GM23248 (cell line): ENCODE measurements at regions not wholly inside any gene's neighbourhood (a gene's known extent, or its start where the extent isn't known, plus 50 kb on each side); places are given as distances from the start of the nearest gene placed in this dataset.

Experiments
- DNase-seq: peaks from one replicate; pipeline ENCODE4 v3.0.0-alpha.2; 2015
- H2AFZ ChIP-seq: fragments of 200-600 bp; sonication (generic); 2 replicates; pipeline ENCODE4 v1.6.1; 2016; ENCODE audit warnings: antibody characterized with exemption
- H3F3A ChIP-seq: fragments of 200-600 bp; sonication (generic); 2 replicates; pipeline ENCODE4 v1.6.1; 2016; ENCODE audit warnings: mild to moderate bottlenecking, antibody characterized with exemption, mixed run types; ENCODE audit not compliant: insufficient read depth
- H3K27ac ChIP-seq: fragments of 200-600 bp; sonication (generic); 2 replicates; pipeline ENCODE4 v1.5.1; 2016; ENCODE audit warnings: mild to moderate bottlenecking
- H3K27me3 ChIP-seq: fragments of 200-600 bp; sonication (generic); replicated peaks from 2 replicates; pipeline ENCODE4 v1.6.1; 2016; ENCODE audit warnings: mild to moderate bottlenecking; ENCODE audit not compliant: insufficient read depth
- H3K36me3 ChIP-seq: fragments of 200-600 bp; sonication (generic); 2 replicates; pipeline ENCODE4 v1.6.1; 2016; ENCODE audit warnings: low read depth, mild to moderate bottlenecking
- H3K4me1 ChIP-seq: fragments of 200-600 bp; sonication (generic); 2 replicates; pipeline ENCODE4 v1.6.1; 2016; ENCODE audit warnings: mild to moderate bottlenecking; ENCODE audit not compliant: insufficient read depth
- H3K4me2 ChIP-seq: fragments of 200-600 bp; sonication (generic); one replicate; pipeline ENCODE4 v1.6.1; 2016; ENCODE audit warnings: mild to moderate bottlenecking; ENCODE audit not compliant: unreplicated experiment
- H3K4me3 ChIP-seq: fragments of 200-600 bp; sonication (generic); 2 replicates; pipeline ENCODE4 v1.5.1; 2016; ENCODE audit warnings: mild to moderate bottlenecking
- H3K79me2 ChIP-seq: fragments of 200-600 bp; sonication (generic); 2 replicates; pipeline ENCODE4 v1.6.1; 2016; ENCODE audit warnings: mild to moderate bottlenecking; ENCODE audit not compliant: insufficient read depth
- H3K9ac ChIP-seq: fragments of 200-600 bp; sonication (generic); 2 replicates; pipeline ENCODE4 v1.6.1; 2016; ENCODE audit warnings: mild to moderate bottlenecking
- H3K9me2 ChIP-seq: fragments of 200-600 bp; sonication (generic); 2 replicates; pipeline ENCODE4 v1.6.1; 2016; ENCODE audit warnings: mixed run types, mild to moderate bottlenecking, moderate library complexity; ENCODE audit not compliant: insufficient read depth
- H3K9me3 ChIP-seq: fragments of 200-600 bp; sonication (generic); one replicate; pipeline ENCODE4 v1.6.1; 2017; ENCODE audit warnings: low read depth
- H4K20me1 ChIP-seq: fragments of 200-600 bp; sonication (generic); 2 replicates; pipeline ENCODE4 v1.6.0; 2016; ENCODE audit not compliant: insufficient read depth
- EZH2 ChIP-seq: fragments of 200-600 bp; sonication (generic); IDR thresholded peaks from 2 replicates; pipeline ENCODE4 v1.6.1; 2018; ENCODE audit warnings: antibody characterized with exemption, mild to moderate bottlenecking; ENCODE audit not compliant: insufficient read depth, poor library complexity, severe bottlenecking
- EZH2phosphoT487 ChIP-seq: fragments of 200-600 bp; sonication (generic); IDR thresholded peaks from 2 replicates; pipeline ENCODE4 v1.6.1; 2018; ENCODE audit warnings: antibody characterized with exemption, moderate library complexity, mild to moderate bottlenecking, low read depth; ENCODE audit not compliant: insufficient read depth
- WGBS, 2 experiments: methylation state at CpG; one replicate each; pipeline ENCODE4 v1.1.6; 2015 to 2017; ENCODE audit warnings: low lambda C conversion rate in 2 of 2, low coverage in 1 of 2; ENCODE audit errors: missing lambda C conversion rate in 2 of 2; 5-methylcytosine and 5-hydroxymethylcytosine counted together
- in situ Hi-C: fragments of 300-500 bp; cut with MboI; formaldehyde crosslinking; loops from 2 replicates; pipeline ENCODE4 v1.15.0; 2020

DNA sequence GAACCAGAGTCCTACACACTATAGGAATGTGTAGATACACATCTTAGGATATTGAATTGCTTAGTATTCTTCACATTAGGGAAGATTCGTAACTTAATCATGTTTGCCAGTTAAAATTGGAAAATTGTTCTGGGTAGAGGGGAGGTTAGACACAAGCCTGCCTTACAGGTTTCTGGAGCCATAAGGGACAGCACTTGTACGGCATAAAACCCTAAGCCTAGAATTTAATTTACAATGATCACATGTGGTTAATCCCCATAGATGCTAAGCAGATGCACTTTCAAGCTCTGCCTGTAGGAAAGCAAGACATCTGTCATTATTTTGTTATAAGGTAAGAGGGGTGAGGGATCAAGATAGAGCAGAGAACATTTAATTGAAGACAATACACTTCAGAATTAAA lies 820.7 kb downstream of the NCAM2 start:
- H2AFZ ChIP-seq: no peak overlapping the region
- no peaks in the 10 kb centered on the region for H3F3A ChIP-seq
- no peaks in the 10 kb centered on the region for H4K20me1 ChIP-seq
- no peak for DNase-seq
- in situ Hi-C loops: no loop called here
- H3K79me2 ChIP-seq: no peaks in the 10 kb centered on the region
- H3K9me3 ChIP-seq: no peaks in the 10 kb centered on the region
- H3K4me1 ChIP-seq: no peaks in the 10 kb centered on the region
- no peak overlapping the region for H3K4me3 ChIP-seq
- H3K4me2 ChIP-seq: no peak overlapping the region
- H3K36me3 ChIP-seq: no peaks in the 10 kb centered on the region
- no peak overlapping the region for H3K9ac ChIP-seq
- 6 to 11% methylated on average over 2 of the region's 2 CpGs for WGBS, 2 experiments
- H3K27ac ChIP-seq: no peak overlapping the region
- no peaks in the 10 kb centered on the region for H3K9me2 ChIP-seq
- H3K27me3 ChIP-seq: no peaks in the 10 kb centered on the region
- TF ChIP-seq EZH2 (no peak), EZH2phosphoT487 (no peak)

DNA sequence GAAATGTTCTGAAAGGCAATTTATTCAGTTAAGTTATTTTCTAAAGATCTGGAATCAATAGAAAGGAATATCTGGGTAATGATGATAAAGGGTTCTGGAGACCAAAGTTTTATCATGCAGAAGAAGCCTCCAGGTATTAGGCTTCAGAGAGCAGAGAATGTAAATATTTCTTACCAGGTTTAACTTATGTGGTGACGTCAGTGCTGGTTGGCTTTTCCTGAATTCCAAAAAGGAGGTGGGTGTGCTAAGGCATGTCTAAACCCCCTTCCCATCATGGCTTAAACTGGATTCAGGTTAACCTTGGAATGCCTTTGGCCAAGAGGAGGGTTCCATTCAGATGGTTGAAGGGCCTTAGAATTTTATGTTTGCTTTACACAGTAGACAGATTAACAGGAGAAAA lies 829.9 kb downstream of the NCAM2 start:
- 12 to 15% methylated on average over 1 of the region's 1 CpG for WGBS, 2 experiments
- in situ Hi-C loops: no loop called here

GRCh38 chr21:21831036-21831435 lies 832.8 kb downstream of the NCAM2 start:
- in situ Hi-C loops: no loop called here
- Histone ChIP-seq H3K27ac (no peak overlapping the region), H3K4me1 (no peaks in the 10 kb centered on the region), H3K9me3 (no peaks in the 10 kb centered on the region), H3K9ac (no peak overlapping the region), H3K36me3 (no peaks in the 10 kb centered on the region), H3K27me3 (no peaks in the 10 kb centered on the region), H3K79me2 (no peaks in the 10 kb centered on the region), H2AFZ (no peak overlapping the region), H3K9me2 (no peaks in the 10 kb centered on the region), H3K4me3 (no peak overlapping the region), H4K20me1 (no peaks in the 10 kb centered on the region), H3F3A (no peaks in the 10 kb centered on the region), H3K4me2 (no peak overlapping the region)
- TF ChIP-seq EZH2 (no peak), EZH2phosphoT487 (no peak)
- 36 to 37% methylated on average over 11 of the region's 11 CpGs for WGBS, 2 experiments
- DNase-seq: no peak

More for the DNA sequence above, 829.9 kb downstream of the NCAM2 start:
- no peaks in the 10 kb centered on the region for H4K20me1 ChIP-seq
- H3K9me2 ChIP-seq: no peaks in the 10 kb centered on the region
- DNase-seq: no peak
- TF ChIP-seq EZH2 (no peak), EZH2phosphoT487 (no peak)
- H3K79me2 ChIP-seq: no peaks in the 10 kb centered on the region
- no peak overlapping the region for H3K27ac ChIP-seq
- H2AFZ ChIP-seq: no peak overlapping the region
- H3F3A ChIP-seq: no peaks in the 10 kb centered on the region
- no peaks in the 10 kb centered on the region for H3K27me3 ChIP-seq
- no peaks in the 10 kb centered on the region for H3K4me1 ChIP-seq
- no peak overlapping the region for H3K9ac ChIP-seq
- H3K36me3 ChIP-seq: no peaks in the 10 kb centered on the region
- H3K4me2 ChIP-seq: no peak overlapping the region
- H3K4me3 ChIP-seq: no peak overlapping the region
- H3K9me3 ChIP-seq: no peaks in the 10 kb centered on the region

GRCh38 chr21:21845901-21846300 lies 847.7 kb downstream of the NCAM2 start:
- TF ChIP-seq EZH2: no peak
- TF ChIP-seq EZH2phosphoT487: no peak
- no peak for DNase-seq
- H3K4me1 ChIP-seq: no peaks in the 10 kb centered on the region
- H3K27me3 ChIP-seq: no peaks in the 10 kb centered on the region
- no peaks in the 10 kb centered on the region for H3K9me2 ChIP-seq
- 17 to 24% methylated on average over 1 of the region's 1 CpG for WGBS, 2 experiments
- H3K79me2 ChIP-seq: no peaks in the 10 kb centered on the region
- H3K9me3 ChIP-seq: no peaks in the 10 kb centered on the region
- no peaks in the 10 kb centered on the region for H4K20me1 ChIP-seq
- in situ Hi-C loops: no loop called here
- no peak overlapping the region for H2AFZ ChIP-seq
- no peaks in the 10 kb centered on the region for H3K36me3 ChIP-seq
- H3K4me3 ChIP-seq: no peak overlapping the region
- no peak overlapping the region for H3K9ac ChIP-seq
- no peak overlapping the region for H3K27ac ChIP-seq
- H3K4me2 ChIP-seq: no peak overlapping the region
- no peaks in the 10 kb centered on the region for H3F3A ChIP-seq

DNA sequence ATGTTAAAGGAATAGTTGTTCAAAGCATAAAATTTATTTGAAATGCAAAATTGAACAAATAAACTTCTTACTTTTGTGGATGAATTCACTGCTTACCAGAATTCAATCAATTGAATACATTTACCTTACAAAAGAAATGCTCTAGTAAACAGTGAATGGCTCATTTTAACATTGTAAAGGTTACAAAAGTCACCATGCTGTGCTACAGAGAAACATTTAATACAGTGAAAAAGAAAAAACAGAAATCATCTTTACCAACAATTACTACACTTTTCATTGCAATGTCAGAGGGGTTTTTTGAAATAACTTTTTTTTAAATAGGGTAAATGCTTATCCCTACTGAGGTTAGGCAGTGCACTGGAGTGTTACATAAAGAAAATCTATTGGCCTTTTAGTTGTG lies 853.0 kb downstream of the NCAM2 start:
- Histone ChIP-seq H3K27ac (no peak overlapping the region), H3K4me2 (no peak overlapping the region), H3K79me2 (no peaks in the 10 kb centered on the region), H2AFZ (no peak overlapping the region), H3K27me3 (no peaks in the 10 kb centered on the region), H3K9ac (no peak overlapping the region), H3K9me2 (no peaks in the 10 kb centered on the region), H3K9me3 (no peaks in the 10 kb centered on the region), H4K20me1 (no peaks in the 10 kb centered on the region), H3K4me3 (no peak overlapping the region), H3K36me3 (no peaks in the 10 kb centered on the region), H3F3A (no peaks in the 10 kb centered on the region), H3K4me1 (no peaks in the 10 kb centered on the region)
- no peak for DNase-seq
- TF ChIP-seq EZH2phosphoT487 (no peak), EZH2 (no peak)
- in situ Hi-C loops: no loop called here
